Activated CD4-positive, alpha-beta T cell treated with anti-CD3 and anti-CD28 coated beads for 48 hours (primary cell): ENCODE measurements at regions not wholly inside any gene's neighbourhood (a gene's known extent, or its start where the extent isn't known, plus 50 kb on each side); places are given as distances from the start of the nearest gene placed in this dataset.

Experiments
- DNase-seq: peaks from one replicate; pipeline ENCODE4 v3.0.0-alpha.2; 2020

DNA sequence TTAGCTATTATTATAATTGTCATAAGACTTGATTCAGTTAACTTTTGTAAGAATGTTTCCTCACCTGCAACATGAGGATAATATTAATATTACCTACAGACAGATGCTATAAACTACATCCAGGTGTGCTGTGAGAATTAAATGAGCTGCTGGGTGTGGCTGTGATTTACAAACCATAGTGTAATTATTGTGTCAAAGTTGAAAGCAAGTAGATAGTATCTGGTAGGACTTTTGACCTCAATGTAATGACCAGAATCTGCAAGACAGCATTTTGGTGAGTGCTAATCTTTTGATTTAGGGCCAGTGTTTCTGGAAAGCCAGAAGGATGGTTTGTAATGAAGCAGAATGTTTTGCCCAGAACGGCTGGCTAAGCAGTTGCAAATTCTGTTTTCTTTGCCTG lies 162.5 kb downstream of the TRMT11 start:
- no peak for DNase-seq

DNA sequence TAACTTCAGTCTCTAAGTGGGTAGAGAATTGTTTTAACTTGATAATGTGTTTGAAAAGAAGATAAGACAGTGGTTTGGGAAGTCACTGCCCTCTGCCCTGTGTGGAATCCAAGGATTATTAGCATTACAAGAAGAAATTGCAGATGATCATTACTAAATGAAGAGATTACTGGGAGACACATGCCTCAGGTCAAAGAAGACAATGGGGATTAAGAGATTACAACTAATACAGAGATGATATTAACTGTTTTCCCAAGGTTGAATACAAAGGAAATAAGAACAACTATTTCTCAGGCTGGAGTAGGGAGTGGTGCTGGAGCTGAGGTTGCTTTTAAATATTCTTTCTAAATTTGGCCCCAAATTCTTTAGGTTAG lies 166.0 kb downstream of the TRMT11 start:
- DNase-seq = no peak

DNA sequence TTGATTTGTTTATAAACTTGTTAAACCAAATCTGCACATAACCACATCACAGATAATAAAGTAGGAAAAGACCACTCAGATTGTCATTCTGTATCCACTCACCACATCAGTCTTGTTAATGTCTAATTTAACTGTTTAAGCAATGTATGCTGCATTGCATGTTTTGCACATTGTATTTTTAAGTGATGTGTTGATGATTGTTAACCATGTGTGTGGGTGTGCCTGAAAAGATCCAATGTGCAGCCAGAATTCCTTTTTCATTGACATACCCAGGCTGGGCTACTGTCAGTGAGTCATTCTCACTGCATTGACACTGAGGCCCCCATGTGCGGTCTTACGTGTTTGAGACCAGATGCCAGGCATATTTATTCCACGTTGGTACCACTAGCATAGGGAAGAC lies 167.3 kb downstream of the TRMT11 start:
- no peak for DNase-seq

DNA sequence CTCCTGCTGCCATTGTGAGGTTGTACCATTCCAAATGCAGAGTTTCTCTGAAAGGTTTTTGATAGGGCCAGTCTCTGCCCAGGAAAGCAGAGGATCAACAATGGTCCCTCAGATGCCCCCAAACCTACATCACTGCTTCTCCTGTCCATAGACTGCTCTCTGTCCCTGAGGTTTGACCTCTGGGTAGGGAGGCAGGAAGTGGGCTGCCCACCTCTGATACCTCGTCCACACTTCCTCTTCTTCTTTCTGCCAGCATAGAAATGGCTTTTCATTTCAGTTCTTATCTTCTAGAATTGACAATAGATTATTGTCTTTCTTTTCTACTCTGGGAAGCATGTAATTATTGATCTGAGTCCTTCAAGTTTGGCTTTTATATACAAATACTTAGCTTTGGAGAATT lies 170.6 kb downstream of the TRMT11 start:
- DNase-seq = no peak

DNA sequence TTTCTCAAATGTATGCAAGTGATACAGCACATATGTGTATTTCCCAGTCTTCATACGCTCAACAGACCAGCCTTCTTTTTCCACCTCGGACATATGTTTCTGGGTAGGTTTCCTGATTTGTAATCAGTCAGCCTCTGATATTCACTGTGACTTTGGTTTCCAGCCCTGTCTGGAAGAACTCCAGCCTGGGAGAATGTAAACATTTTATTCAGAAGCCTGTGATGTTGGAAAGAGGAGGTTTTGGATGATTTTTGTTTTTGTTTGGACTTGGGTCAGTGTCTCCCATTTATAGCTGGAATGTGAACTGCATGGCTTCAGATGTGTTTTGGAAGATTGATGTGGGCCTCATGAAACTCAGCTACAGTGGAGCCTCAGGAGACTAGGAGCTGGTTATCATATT lies 172.2 kb upstream of the CENPW start:
- no peak for DNase-seq

DNA sequence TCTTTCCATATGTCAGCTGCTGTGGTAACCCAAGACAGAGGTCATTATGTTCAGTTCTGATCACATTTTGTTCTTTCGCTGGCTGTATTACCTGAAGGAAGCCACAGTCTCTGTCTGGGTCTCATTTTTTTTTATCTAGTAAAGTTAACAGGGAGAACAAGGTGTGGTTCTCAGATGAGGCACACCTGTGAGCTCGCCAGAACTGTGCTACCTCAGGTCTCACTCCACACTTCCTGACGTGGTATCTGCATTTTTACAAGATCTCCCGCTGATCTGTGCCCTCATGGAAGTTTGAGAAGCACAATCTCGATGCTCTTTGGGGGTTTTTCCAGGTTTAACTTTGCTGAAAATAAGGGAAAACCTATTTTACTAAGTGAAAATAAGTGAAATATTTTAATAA lies 169.5 kb upstream of the CENPW start:
- DNase-seq = no peak

DNA sequence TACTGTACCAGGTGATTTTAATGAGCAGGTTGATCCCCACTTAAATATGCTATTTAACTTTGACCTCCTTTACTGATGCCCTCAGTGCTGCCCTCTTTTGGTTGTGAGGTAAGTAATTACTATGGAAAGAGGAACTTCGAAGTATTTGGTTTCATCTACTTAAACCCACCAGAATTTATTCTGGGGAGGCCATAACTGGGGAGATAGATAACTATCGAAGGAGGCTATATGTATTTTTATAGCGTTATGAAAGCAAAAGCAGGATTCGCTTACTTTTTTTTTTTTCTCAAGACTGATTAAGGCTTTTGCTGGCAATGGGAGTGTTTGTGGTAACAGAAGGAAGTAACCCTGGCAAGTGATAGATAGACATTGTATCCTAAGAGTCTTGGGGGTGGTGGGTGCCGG lies 168.9 kb upstream of the CENPW start:
- DNase-seq = peak; percentile 25

DNA sequence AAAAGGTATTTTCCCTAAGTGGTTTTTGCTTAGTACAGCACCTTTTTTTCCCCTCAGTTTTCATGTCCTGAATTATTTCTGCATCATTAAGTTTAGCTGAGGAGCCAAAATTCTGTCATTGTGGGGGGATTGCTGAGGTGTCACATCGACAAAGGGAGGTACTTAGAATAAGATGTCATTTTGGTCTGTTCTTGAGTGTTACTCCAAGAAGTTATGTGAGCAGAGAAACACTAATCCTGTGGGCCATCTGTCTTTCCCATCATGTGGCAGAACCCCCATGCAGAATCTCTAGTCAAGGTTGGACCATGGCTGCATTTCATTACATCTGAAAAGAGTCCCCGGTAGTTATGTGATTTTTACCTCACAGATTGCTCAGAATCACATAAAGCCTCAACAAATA lies 167.8 kb upstream of the CENPW start:
- no peak for DNase-seq

DNA sequence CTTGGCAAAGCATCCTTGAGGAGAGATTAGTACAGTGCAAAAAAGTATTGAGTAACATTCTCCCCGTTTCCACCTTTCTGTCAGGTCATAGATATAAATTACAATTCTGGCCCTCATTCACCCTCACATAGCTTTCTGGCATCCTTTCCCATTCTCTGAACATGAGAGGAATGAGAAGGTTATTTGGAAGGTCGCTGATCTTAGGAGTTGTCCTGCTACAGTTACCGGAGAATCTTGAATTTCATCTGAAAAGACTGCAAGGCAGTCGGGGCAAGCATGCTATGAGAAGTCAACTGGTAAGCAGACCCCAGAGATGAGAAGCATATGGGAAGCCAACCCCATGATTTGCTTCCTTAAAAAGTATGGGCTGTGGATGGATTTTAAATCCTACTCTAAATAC lies 166.7 kb upstream of the CENPW start:
- DNase-seq = no peak

DNA sequence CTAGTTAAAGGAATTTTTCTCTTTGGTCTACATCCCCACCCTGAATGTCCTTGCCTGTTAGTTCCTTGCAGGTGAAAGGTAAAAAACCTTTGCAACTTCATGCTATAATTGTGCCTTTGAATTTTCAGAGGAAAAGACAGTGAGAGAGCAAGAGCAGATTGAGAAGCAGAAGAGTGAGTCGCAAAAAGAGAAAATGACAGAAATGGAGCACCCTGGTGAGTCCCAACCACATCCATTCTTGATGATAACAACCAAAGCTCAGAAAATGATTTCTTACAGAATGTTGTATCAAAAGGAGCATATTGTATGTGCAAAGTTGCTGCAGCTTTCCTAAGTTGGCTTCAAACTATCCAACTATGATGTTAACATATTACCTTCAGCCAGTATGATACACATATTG lies 165.2 kb upstream of the CENPW start:
- DNase-seq = no peak

DNA sequence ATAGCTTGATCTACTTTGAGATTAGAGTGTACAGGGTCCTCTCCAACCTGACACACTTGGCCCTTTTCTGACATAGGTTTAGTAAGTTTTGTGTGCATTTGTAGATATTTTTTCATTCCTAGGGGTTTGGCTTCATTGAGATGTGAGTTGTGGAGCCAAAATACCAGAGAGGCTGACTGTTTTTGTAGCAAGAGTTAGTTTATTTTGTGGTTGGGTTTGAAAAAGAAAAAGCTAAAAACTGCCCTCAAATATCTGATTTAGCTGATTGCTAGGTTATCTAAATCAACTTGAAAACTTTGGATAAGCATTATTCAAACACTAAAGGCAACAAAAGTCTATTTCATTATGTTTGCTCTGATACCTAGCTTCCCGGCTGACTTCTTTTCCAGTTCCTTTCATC lies 164.7 kb upstream of the CENPW start:
- DNase-seq = no peak

DNA sequence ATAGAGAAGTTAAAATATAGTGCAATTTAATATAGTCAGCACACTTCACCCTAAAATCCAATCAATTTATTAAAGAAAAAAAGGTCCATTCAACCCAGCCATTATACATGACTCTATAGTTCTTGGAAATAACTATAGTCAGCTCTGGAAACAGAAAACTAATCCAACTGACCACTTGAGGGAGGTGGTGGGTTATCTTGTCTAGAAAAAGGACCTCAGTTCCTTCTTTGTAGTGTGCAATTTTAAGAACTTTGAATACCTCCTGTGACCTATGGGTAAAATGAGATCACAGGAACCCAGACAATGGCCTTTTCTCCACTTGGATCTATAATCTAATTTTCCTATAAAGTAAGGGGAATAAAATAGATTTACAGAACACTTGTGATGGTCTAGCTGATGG lies 163.6 kb upstream of the CENPW start:
- no peak for DNase-seq

DNA sequence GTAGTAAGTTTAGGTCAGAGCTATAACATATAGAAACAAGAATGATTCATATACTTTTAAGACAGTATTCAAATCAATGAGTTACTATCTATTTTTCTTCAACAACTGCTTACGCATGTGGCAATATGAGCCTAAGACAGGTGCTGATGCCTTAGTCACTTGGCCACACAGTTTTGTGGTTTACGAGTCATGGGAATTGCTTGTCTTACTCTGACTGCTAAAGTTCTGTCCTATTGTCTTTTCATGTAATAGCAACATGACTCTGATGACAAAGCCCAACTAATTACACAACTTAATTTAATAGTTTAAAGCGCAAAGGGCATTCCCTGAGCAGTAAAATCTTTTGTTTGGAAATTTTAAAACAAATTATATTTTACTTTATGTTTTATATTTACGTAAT lies 159.3 kb upstream of the CENPW start:
- peak; percentile 59 for DNase-seq

DNA sequence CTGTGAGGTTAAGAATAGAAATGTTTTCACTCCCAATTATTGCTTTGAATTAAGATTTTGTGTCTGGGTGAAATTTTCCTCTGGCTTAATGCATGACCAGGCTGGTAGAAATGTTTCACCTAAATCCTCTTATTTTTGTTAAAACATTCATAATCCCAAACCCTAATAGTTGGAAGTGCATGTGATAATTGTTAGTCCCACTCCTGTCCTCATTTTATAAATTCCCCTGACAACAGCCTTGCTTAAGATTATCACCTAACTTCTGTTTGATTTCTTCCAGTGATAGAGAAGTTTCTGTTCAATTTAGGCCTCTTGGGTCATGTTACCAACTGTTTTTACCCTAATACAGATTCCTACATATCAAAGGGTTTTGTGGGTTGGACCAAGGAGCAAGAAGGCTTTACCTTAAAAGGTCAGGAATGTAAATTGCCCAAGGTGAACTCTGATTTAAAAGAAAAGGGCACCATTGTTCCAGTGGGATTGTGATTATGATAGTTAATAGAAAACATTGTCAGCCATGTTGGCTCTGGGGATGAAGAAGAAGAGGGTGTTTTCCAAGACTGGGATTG lies 158.7 kb upstream of the CENPW start:
- DNase-seq = no peak

DNA sequence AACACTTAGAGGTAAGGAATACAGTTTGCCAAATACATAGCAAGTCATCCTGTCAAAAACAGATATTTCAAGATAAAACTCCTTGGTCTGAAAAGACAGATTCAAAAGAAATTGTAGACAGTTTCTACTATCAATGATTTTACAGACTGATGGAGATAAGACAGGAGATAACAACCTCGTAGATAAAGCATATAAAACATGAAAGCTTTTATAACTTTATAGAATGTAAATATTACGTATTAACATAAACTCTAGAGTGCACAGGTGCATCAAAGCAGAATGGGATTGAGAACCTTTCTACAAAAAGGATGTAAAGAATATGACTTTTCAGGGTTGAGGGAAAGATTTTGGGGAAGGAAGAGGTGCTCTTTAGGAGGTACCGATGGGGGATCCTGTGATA lies 158.0 kb upstream of the CENPW start:
- no peak for DNase-seq

DNA sequence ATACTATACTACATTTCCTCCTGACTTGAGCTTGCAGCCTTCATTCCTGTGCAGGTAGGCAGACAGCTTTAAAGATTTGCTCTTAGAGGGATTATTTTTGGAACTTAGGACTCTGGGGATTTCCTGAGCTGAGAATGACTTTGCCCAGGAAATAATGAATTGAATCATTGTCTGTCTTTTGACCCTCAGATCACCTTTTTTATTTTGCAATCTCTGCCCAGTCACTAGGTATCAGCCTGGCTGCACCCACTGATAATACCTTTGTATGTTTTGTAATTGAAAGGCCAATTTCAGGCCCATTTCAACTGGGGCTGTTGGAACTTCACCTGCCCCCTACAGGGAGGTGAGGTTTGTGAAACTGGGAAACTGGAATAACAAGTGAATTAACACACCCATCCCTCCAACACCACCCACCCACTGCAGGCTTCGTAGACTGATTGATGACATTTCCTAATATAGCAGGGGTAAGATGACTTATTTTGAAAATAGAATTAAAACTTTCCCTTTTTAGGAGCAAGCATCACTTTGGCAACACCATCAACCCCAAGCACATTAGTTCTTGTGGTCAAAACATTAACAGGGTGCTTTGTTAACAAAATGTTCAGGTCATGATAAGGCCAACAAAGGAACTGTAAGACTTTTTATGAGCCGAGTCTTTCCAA lies 157.1 kb upstream of the CENPW start:
- DNase-seq = no peak

DNA sequence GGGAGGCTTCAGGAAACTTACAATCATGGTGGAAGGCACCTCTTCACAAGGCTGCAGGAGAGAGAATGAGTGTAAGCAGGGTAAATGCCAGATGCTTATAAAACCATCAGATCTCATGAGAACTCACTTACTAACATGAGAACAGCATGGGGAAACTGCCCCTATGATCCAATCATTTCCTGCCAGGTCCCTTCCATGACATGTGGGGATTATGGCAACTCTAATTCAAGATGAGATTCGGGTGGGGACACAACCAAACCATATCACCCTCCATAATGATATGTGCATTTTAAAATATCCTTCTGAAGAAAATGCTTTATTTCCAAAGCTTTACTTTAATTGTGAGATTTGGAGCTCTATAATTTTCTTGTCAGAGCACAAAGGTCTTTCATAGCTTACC lies 154.1 kb upstream of the CENPW start:
- no peak for DNase-seq

DNA sequence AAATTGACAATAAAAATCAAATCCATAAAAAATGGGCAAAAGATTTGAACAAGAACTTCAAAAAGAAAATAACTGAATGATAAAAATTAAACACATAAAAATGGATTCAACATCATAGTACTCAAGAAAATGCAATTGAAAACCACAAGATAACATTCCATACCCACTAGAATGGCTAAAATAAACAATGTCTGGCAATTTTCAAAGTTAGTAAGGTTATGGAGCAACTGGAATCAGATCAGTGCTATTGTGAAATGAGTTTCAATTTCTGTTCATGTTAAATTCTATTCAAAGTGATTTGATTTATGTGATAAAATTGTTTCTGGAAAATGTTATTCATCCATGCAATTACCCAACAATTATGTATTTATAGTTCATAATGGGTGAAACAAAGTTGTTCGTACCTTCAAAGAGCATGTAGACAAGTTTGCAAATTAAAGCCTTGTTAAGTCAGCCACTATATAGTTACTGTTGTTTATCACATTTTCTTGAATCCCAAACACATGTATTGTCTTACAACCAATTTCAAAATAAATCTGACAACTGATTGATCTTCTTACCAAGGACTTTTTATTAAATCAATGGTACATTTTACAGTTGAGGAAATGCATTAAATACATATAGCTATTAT lies 151.5 kb upstream of the CENPW start:
- DNase-seq = no peak

DNA sequence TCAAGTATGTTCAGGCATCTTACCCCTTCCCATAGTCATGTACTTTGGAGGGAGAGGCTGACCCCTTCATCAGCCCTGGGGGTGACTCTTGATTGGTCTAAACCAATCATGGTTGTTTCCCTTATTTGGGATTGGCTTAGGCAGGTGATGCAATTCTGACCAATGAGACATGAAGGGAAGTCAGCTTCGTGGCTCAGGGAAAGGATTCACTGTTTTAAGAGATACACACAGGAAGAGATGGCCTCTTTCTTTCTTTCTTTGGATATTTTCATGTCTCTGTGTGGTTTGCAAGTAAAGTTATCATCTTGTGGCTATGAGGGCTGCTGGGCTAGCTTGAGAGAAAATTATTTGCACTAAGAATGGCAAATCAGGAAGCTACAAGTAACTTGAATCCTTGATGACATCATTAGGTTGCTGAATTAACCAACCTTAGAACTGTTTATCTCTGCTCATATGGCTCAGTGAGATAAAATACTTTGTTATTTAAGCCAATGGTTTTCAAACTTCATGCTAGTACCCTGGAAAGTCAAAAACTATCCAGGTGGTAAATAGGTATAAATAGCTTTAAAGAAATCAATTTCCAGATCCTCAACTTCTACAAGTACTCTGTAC lies 144.2 kb upstream of the CENPW start:
- DNase-seq = no peak

DNA sequence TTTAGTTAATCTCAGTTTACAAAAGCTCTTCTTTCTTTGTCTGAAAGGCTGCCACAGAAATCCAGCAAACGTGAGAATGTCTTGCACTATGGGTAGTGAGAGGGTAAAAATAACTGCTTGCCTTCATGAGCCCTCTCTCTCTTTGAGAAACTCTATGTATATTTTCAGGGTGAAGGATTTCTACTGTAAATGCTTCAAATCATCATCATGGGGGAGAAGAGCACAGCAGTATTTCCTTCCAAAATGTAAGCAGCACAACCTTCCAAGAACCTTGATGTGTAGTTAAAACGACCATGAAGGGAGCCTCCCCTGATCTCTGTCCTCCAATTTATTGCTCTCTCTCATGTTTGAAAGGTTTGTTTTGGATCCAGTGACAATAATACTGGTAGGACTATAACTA lies 141.3 kb upstream of the CENPW start:
- no peak for DNase-seq

DNA sequence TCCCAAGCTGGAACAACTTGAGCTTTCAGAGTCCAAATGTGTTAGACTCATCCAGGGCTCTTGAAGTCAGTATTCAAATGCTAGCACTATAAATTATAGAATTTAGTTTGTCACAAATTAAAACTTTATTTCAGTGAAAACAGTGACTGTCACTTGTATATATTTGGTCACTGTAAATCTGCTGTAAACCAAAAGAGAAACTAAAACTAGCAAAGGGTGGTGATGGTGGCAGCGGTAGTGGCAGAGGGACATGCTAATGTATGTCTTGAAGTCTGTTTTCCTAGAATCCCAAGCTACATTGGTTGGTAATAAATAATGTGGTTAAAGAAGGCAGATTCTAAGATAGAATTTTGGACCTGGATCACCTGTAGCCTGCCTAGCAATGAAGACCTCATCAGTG lies 140.4 kb upstream of the CENPW start:
- no peak for DNase-seq

DNA sequence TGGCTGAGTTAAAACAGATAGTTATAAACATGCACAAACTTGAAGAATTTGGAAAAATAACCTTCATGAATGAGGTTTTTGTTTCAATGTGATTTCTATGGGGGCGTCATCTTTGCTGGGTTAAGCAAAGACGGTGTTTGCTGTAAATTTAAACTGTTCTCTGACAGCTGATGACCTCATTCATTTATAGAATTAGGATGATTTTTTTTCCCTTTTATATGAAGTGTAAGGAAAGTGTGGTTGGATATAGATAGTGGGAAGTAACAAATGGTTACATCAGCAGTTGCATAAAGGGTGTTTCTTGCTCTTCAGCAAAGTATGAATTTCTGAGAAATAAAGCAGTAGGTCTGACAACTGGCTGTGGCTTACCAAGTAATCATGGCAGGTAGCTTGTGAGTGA lies 137.2 kb upstream of the CENPW start:
- DNase-seq = no peak

DNA sequence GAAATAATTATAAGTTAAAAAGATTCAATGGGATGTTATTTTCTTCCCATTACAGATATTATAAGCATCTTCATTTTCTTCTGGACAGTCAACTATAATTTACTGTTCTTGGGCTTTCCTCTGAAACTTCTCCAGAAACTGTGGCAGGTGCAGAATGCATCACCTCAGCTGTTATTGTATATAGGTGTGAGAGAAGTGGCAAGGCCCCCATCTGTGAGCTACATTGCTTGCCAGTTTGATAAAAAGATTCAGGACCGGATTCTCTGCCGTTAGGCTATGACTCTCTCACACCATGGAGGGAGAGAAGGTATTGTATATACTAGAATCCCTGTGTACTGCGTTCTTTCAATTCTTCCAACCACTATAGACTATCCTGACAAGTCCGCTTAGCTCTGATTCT lies 135.8 kb upstream of the CENPW start:
- DNase-seq = no peak

DNA sequence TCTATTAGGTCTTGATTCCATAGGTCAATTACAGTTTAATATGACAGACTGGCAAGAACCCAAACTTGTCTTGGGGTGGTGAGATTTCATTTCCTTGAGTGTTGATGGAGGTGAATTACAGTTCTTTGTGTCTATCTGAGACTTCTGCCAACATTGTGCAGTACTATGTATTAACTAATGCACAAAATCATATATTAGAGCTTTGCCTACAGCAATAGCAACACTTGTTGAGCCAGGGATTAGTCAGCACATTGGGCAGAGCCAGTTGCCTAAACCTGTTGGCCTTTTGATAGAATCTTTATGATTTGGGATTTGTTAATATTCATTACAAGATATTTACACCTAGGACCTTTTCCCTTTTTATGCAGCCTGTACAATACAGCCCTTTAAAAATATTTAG lies 135.3 kb upstream of the CENPW start:
- no peak for DNase-seq
